Cardiac fibroblast (primary cell): ENCODE measurements at regions not wholly inside any gene's neighbourhood (a gene's known extent, or its start where the extent isn't known, plus 50 kb on each side); places are given as distances from the start of the nearest gene placed in this dataset.
"Not testable (repeated sequence)": the region's sequence is repeated elsewhere in the genome, so short reads cannot be mapped to it uniquely, and the experiment has no call there.

Source experiments
- DNase-seq, 2 donors: peaks; one replicate each; pipeline versions ENCODE4 v3.0.0 to v3.0.0-alpha.2; 2010; ENCODE audit warnings: low read depth in 2 of 2
- H3K4me3 ChIP-seq, 2 donors: replicated peaks in 1 of 2; 1 replicate in 1 of 2; 2 replicates in 1 of 2; pipeline ENCODE4 v1.5.1; 2011; ENCODE audit warnings: low read depth in 2 of 2, low read length in 2 of 2, mild to moderate bottlenecking in 2 of 2, moderate library complexity in 1 of 2
- TF ChIP-seq, protein P1 (sequence below): IDR thresholded peaks from one replicate; pipeline ENCODE4 v1.5.1; 2011; ENCODE audit warnings: low read depth, mild to moderate bottlenecking, low read length, inconsistent platforms

DNA sequence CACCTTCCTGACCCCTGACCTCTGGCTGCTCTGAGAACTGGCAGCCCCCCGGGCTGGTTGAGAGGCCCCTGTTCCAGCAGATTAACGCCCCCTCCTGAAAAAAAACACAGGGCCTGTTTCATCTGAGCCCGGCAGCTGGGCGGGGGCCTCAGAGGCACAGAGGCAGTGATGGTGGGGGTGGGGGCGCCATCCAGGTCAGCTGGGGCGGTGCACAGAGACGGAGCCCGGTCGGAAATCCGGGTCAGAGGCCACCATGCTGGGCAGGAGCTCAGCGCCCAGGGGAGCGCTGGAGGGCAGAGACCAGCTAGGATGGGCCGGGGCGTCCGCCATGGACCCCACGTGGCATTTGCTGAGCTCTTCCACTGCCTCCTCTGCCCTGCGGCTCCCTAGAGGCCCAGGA, 68.0 kb downstream of the UNCX start:
- no peak for DNase-seq
- no peak overlapping the region for H3K4me3 ChIP-seq
- TF ChIP-seq, protein P1, sequence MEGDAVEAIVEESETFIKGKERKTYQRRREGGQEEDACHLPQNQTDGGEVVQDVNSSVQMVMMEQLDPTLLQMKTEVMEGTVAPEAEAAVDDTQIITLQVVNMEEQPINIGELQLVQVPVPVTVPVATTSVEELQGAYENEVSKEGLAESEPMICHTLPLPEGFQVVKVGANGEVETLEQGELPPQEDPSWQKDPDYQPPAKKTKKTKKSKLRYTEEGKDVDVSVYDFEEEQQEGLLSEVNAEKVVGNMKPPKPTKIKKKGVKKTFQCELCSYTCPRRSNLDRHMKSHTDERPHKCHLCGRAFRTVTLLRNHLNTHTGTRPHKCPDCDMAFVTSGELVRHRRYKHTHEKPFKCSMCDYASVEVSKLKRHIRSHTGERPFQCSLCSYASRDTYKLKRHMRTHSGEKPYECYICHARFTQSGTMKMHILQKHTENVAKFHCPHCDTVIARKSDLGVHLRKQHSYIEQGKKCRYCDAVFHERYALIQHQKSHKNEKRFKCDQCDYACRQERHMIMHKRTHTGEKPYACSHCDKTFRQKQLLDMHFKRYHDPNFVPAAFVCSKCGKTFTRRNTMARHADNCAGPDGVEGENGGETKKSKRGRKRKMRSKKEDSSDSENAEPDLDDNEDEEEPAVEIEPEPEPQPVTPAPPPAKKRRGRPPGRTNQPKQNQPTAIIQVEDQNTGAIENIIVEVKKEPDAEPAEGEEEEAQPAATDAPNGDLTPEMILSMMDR, result no peak

DNA sequence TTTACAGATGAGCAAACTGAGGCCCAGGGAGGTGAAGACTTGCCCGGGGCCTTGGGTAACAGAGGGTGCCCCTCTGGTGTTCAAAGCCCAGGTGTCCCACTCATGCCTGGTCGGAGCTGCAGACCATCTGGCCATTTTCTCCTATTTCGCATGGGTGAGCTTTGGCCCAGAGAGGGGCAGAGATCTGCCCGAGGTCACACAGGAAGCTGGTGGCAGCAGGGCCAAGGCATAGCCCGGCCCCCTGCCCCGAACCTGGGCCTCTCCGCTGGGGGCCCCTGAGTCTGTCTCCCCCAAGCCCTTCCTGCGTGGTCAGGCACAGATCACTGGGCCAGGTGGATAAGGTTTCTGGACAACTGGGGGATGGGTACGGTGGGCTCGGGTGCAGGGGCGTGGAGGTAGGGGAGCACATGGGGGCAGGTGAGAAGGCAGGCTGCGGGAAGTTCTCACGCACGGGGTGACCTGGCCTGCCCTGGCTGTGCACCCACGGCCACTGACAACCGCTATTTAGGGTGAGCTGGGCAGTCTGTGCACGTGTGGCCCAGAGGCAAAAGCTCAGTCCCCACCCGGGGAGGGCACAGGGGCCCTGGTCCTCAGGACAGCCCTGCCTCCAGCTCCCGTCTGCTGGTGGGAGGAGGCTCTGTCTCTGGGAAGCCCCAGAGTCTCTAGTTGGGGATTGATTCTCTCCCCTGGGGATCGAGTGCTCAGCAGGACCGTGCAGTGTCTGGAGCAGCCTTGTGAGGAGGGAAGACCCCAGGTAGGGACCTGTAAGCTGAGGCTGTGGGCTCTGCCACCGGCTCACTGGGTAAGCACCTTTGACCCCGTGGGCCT, 68.6 kb downstream of the UNCX start:
- DNase-seq, result no peak
- no peak overlapping the region for H3K4me3 ChIP-seq
- TF ChIP-seq, protein P1, result no peak

DNA sequence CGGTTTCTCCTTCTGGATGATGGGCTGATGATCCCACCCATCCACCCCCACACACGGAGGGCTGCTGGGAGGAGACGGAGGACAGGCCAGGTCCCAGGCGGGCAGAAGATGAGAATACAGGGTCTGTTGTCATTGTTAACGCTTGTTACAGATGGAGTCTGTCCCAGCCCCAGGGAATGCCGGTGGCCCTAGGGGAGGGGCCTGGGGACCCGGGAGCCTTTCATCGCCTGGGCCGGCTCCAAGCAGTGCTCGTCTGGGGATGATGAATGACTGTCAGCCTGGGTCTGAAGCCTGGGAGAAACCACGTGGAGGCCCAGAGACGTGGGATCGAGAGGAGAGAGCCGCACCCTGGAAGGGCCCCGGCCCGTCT, 69.2 kb downstream of the UNCX start:
- DNase-seq, result no peak
- TF ChIP-seq, protein P1, result no peak

DNA sequence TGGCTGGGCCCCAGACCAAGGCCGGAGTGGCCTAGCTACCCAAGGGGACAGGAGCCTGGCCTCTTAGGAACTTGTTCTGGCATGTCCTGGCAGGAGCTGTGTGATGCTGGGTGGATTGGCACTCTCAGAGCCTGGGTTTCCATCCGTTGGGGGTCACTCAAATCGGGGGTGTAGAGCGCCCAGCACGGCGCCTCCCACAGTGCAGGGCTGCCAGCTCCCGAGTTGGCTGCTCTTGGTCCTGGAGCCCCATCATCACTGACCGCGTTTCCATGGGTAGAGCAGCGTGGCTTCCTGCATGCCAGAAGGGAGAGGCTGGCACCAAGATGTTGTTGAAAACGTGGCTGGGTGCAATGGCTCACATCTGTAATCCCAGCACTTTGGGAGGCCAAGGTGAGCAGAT, 70.3 kb downstream of the UNCX start:
- TF ChIP-seq, protein P1, result no peak
- no peak overlapping the region for H3K4me3 ChIP-seq
- no peak for DNase-seq

More for the DNA sequence above, 69.2 kb downstream of the UNCX start:
- no peak overlapping the region for H3K4me3 ChIP-seq

DNA sequence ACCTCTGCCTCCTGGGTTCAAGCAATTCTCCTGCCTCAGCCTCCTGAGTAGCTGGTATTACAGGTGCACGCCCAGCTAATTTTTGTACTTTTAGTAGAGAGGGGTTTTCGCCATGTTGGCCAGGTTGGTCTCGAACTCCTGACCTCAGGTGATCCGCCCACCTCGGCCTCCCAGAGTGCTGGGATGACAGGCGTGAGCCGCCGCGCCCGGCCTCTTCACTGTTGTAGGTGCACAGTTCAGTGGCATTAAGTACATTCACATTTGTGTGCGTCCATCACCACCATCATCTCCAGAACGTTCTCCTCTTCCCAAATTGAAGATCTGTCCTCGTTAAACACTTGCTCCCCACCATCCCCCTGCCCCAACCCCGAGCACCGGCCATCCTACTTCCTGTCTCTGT, 71.3 kb downstream of the UNCX start:
- H3K4me3 ChIP-seq, DNase-seq: not testable (repeated sequence)

DNA sequence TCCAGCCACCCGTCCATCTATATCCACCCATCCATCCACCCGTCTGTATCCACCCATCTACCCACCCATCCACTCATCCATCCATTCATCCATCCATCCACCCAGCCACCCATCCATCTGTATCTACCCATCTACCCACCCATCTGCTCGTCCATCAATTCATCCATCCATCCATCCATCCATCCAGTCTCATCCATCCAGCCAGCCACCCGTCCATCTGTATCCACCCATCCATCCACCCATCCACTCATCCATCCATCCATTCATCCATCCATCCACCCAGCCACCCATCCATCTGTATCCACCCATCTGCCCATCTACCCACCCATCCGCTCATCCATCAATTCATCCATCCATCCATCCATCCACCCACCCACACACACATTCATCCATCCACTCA, 73.2 kb downstream of the UNCX start:
- no peak overlapping the region for H3K4me3 ChIP-seq
- TF ChIP-seq, protein P1, result no peak
- DNase-seq, result no peak

DNA sequence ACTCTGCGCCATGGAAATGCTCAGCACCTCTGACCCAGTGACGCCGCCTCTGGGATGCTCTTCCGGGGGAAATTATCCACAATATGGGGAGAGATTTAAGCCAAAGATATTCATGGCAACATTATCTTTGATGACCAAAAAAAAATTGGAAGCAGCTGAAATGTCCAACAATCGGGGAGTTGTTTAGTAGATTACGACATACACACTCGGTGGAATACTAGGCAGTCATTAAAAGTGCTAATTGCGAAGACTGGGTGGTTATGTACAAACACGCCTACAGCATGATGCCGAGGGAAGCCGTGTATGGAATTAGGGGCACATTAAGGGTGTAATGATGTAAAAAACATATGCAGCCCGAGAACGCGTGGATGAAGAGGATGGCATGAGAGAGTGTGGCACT, 75.2 kb downstream of the UNCX start:
- no peak overlapping the region for H3K4me3 ChIP-seq
- DNase-seq, result no peak
- TF ChIP-seq, protein P1, result no peak
